ENCODE measurements at regions not wholly inside any gene's neighbourhood (a gene's known extent, or its start where the extent isn't known, plus 50 kb on each side); places are given as distances from the start of the nearest gene placed in this dataset.

- ChIA-PET CTCF (no interaction called here), POLR2A (no interaction called here)
- TF ChIP-seq NFRKB (IDR thresholded peaks at IDR 0.05) (no peak), PKNOX1 (IDR thresholded peaks at IDR 0.05) (no peak), TARDBP (IDR thresholded peaks at IDR 0.05) (no peak), HDGF (IDR thresholded peaks at IDR 0.05; ENCODE audit: borderline replicate concordance) (no peak), CTBP1 (IDR thresholded peaks at IDR 0.05; ENCODE audit: borderline replicate concordance) (no peak), ZNF384 (IDR thresholded peaks at IDR 0.05) (no peak), LEF1 (IDR thresholded peaks at IDR 0.05; ENCODE audit: borderline replicate concordance) (no peak), ARNT (IDR thresholded peaks at IDR 0.05) (no peak), BHLHE40 (IDR thresholded peaks at IDR 0.05; ENCODE audit: borderline replicate concordance) (no peak), FOXK2 (IDR thresholded peaks at IDR 0.05) (no peak), FOXA1 (IDR thresholded peaks at IDR 0.05) (no peak), SP1 (IDR thresholded peaks at IDR 0.05) (no peak), SUZ12 (IDR thresholded peaks at IDR 0.05) (no peak), L3MBTL2 (conservative IDR thresholded peaks at IDR 0.05) (no peak), FOXM1 (IDR thresholded peaks at IDR 0.05; ENCODE audit: borderline replicate concordance) (no peak)
- DNase-seq (ENCODE audit: extremely low spot score), result no peak
These were observed 51.6 kb upstream of the OGFRL1 start for GRCh38 chr6:71236926-71237434.

- ChIA-PET POLR2A (no interaction called here), CTCF (no interaction called here)
- TF ChIP-seq SUZ12 (IDR thresholded peaks at IDR 0.05), result no peak
- no peak for TF ChIP-seq PKNOX1 (IDR thresholded peaks at IDR 0.05)
- TF ChIP-seq ZNF384 (IDR thresholded peaks at IDR 0.05), result no peak
- TF ChIP-seq HDGF (IDR thresholded peaks at IDR 0.05; ENCODE audit: borderline replicate concordance), result no peak
- no peak for TF ChIP-seq BHLHE40 (IDR thresholded peaks at IDR 0.05; ENCODE audit: borderline replicate concordance)
- no peak for TF ChIP-seq FOXM1 (IDR thresholded peaks at IDR 0.05; ENCODE audit: borderline replicate concordance)
- DNase-seq (ENCODE audit: extremely low spot score), result no peak
These were observed 50.3 kb upstream of the OGFRL1 start for GRCh38 chr6:71238351-71238750.
